CD4-positive, alpha-beta T cell treated with Interleukin-4 for 4 hours (primary cell): ENCODE measurements at regions not wholly inside any gene's neighbourhood (a gene's known extent, or its start where the extent isn't known, plus 50 kb on each side); places are given as distances from the start of the nearest gene placed in this dataset.

Experiments
- DNase-seq: peaks from one replicate; pipeline ENCODE4 v3.0.0-alpha.2; 2020

DNA sequence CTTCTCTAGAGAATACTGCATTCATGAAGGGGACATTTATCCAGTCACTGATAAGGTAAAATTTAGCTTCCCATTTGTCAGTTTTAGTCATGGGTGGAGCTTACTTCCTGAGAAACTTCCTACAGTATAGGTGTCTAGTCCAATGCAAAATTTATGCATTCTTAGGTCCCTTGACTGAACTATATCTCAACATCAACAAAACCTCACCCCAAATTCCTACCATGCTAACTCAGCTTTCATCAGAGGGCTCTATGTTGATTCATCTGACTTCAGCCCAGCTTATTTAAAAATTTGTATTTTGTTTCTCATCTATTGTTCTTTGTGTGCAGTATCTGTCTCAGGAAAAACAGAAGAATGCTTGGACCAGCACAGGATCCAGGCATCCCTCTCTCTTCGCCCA, 296.4 kb upstream of the ACVR2A start:
- no peak for DNase-seq

DNA sequence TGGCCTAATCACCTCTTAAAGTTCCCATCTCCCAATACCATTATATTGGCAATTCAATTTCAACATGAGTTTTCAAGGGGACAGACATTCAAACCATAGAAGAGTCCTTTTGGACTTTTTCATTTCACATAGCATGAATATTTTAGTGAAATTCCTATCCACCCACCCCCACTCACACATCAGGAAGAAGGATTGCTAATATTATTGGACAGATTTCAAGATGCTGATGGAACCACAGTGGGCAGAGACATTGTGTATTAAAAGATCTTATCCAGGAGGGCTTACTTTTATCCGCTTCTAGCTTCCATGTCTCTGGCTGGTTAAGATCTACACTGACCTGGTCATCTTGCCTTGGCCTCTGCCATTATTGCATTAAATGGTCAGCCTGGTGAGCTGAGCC, 297.4 kb upstream of the ACVR2A start:
- no peak for DNase-seq

DNA sequence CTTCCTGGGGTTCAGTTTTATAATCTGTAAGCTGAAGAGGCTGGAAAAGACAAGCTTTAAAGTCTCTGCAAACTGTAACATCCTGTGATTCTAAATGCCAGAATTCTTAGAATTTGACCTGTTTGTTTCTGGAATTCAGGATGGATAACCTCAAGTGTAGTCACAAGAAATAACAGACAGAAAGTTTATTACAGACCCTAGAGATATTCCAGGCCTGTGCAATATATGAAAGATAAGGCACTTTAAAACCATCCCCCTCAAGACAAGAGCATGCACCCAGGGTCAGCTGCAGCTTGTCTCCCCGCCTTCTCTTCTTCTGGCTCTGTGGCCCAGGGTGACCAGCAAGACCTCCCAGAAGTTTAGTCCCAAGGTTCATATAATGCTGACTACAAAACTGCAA, 298.7 kb upstream of the ACVR2A start:
- no peak for DNase-seq

DNA sequence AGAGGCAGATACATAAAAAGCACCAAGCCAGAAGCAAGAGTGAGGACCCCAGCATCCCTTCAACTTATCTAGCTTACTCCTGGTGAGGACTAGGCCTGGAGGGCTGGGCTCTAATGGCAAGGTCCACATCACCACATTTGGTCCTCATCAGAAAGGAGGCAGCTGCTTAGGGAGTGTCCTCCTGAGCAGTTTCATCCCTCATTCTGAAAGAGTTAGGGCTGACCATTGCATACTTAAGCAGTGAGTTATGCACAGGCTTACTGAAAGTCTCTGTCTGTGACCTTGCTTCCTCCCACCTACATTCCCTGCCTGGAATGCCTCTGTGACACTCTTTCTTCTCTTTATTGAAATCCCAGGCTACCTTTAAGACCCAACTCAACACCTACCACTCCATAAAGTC, 301.8 kb upstream of the ACVR2A start:
- DNase-seq, result no peak

DNA sequence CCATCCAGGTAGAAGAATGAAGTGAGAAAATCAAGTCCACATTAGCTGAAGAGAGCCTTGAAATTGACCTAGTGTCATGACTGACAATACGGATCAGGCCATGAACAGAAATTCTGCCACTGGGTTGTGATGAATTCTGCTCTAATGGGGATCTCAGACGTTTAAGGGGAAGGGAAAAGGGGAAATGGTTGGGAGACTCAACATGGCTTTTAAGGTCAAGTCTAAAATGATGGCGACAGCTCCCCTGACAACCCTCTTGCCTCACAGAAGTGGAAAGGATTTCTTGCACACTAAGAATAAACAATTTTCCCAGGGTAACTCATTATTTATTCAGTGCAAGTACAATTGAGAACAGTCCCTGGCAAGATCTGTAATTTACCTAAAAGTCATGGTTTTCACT, 302.5 kb upstream of the ACVR2A start:
- DNase-seq, result no peak

DNA sequence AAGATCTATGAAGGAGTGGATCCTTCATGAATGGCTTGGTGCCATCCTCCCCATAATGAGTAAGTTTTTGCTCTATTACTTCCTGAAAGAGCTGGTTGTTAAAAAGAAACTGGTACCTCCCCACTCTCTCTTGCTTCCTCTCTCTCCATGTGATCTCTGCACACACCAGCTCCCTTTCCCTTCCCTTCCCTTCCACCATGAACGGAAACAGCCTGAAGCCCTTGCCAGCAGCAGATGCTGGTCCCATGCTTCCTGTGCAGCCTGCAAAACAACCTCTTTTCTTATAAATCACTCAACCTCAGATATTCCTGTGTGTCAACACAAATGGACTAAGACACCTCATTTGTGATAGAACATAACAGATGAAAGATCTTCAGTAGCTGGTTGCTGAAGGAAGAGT, 303.5 kb upstream of the ACVR2A start:
- no peak for DNase-seq

DNA sequence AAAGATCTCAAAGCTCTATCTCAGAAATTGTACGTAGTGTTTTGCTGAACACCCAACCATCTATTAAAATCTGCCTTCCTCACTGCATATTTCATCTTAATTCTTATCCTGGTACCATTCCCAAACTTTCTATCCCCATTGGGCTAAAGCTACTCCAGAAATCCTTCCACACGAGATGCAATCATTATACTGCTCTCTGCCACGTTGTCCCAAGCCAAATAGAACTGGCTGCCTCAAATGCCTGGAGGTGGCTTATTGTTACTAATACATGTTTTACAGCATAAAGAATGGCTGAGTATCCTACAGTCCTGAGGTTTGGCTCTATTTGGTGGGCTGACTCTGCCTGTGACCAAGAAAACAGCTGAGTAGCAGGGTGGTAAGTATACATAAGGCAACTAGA, 306.0 kb upstream of the ACVR2A start:
- DNase-seq, result no peak

DNA sequence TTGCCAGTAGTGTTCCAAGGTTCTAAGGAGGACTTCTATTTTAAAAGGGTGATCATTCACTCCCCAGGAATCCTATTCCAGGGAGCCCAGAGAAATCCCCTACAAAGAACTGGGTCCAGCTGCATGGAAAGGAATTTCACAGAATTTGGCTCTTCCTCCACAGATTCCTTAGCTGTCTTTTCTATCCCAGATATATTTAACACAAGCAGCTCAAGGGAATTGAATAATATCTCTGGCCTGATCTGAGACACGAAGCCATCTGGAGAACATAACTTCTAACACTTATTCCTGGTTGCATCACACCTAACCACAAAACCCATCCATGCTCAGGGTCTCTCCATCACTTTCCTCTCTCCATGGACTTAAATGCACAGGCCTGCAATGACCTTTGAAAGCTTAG, 306.7 kb upstream of the ACVR2A start:
- no peak for DNase-seq

DNA sequence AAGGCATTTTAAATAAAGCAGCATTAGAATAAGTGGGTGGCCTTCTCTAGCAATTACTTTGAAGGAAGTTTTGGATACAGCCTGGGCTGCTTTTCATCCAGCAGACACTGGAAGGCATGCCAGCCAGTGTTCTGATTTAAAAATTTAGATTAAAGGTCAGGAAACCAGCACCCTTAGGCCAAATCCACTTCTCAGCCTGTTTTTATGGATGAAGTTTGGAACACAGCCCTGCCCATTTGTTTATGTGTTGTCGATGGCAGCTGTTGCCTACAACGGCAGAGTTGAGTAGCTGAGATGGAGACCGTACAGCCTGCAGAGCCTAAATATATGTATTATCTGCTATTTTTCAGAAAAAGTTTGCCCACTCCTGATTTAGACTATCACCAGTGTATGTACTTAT, 313.6 kb upstream of the ACVR2A start:
- no peak for DNase-seq

DNA sequence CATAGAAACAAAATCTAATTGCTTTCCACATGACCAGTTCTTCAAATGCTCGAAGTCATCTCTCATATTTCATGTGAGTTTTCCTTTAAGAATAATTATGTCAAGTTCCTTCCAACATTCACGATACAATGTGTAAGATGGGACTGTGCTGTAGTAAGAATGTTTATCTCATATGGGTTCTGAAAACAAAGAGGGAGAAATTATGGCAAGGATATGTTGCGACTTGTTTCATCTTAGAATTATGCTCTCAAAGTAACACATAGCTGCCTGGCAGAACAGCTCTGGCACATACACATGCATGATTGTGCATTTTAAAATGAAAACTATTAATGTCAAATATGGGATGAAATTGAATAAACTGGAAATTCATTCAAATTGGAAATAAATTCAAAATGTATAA, 314.8 kb upstream of the ACVR2A start:
- no peak for DNase-seq

DNA sequence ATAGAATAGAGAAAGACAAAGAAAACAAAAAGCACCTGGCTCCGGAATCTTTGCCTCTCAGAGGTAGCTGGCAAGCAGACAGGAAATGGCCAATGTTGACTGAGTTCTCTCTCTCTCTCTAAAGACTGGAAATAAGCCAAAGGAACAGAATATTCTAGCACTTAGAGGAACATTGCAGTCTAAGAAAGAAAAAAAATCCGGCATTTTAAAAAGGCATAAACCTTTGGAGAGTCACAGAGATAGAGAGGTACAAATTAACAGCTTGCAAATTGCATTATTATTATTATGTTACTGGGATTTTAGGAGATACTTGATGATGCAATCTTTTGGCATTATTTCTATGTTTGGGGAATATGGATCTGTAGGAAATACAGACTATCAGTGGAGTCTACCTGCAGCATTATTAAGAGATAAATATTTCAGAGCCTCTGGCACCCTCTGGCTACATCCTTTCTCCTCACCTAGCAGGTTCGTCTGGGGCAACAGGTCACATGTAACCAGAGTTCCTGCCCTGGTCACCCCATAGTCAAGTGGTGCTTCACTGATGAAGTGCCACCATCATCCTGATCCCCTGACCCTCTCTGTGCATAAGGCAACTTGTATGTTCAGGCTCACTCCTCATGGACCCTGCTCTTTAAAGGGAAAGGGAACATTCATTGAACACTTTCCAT, 318.9 kb upstream of the ACVR2A start:
- no peak for DNase-seq

DNA sequence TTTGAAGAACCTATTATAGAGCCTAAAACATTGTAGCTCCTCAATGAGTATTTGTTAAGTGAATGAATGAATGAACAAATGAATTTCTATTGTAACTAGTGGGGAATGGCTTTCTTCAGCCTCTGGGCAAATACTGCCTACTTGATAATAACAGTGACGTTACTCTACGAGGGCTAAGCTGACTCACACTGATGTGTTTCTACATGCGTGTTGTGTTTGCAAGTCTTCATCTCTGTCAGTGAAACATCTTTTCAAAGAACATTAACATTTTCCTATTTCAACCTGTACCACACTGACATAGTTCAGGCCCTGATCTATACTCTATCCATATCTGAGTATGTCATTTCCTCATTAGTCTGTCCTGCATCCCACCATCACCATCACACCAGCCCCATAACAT, 319.9 kb upstream of the ACVR2A start:
- DNase-seq, result no peak

DNA sequence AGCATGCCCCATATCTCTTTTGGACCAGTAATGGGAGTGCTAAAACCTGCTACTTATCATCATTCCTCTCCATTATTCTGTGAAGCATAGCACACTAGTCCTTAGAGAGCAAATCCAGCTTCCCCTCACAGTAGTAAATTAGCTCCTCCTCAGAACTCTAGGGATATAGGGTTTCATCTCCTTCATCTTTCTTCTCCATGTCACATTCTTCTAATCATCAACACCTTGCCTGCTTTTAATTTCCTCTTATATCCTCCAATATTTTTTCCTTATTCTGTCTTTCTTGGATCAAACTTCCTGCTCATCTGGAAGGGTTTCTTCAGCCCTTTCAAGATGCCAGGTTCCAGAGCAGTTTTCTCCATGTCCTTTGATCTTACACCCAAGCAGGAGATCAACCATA, 321.4 kb upstream of the ACVR2A start:
- no peak for DNase-seq

DNA sequence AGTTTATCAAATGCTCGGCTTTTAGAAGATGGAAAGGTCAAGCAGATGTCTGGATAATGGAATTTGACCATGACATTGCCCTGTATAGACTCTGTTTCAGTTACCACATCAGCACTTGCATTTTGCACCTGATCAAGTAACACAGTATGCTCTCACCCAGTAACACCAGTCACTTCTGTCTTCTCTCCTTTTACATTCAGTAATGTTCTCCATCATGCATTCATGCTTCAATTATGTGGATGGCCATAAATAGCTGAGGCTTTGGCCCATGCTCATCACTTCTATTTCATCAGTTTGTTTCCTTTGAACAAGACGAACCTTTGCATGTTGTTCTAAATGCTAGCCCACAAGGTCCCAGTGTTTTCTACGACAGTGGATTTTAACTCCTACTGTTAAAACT, 322.9 kb upstream of the ACVR2A start:
- no peak for DNase-seq

DNA sequence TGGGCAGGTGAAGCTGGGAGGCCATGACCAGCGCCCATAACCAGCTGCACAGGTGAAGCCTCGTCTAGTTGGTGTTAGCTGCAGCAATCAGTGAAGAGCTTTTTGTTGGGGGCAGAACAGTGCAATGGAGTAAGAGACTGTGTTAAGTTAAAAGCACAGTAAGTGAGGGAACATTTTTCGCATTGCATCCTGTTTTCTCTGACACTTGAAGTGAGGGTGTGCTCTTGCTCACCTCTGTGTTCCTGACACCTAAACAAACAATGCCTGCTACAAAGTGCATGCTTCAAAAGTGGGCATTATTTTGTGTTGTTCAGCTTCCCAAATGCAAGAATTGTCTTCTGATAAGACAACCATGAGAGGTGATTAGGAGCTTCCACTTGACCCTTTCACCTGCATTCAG, 324.0 kb upstream of the ACVR2A start:
- no peak for DNase-seq

DNA sequence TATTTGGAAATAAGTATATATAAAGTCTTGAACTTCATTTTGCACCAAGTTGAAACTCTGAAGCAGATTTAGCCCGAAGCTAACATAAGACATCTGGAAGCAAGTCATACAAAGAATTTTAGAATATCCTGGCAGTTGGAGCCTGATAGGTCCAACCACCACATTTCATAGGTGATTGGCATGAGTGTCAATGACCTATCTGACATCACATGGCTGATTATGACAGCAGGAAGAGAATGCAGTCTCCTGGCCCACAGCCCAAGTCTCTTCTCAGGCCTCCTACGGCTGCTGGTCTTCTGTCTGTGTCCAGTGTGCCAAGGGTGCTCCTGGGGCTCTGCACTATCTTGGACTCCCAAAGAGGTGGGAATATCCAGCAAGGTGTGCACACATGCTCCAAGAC, 325.7 kb upstream of the ACVR2A start:
- no peak for DNase-seq

DNA sequence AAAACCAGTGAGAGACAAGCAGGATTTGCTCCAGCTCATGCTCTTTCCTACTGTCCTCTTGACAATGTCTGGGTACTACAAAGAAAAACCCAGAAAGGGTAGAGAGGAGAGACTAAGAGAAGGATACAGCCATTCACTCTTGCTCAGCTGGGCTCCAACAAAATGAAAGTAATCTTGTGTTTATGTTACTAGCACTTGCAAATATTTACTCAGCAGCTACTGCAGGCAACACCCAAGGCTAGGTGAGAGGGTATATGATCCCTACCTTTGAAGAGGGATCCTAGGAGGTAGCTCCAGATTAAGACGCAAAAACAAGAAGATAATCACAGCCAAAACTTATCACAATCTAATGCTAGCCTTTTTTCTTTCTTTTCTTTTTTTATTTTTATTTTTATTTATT, 329.6 kb upstream of the ACVR2A start:
- DNase-seq, result no peak

DNA sequence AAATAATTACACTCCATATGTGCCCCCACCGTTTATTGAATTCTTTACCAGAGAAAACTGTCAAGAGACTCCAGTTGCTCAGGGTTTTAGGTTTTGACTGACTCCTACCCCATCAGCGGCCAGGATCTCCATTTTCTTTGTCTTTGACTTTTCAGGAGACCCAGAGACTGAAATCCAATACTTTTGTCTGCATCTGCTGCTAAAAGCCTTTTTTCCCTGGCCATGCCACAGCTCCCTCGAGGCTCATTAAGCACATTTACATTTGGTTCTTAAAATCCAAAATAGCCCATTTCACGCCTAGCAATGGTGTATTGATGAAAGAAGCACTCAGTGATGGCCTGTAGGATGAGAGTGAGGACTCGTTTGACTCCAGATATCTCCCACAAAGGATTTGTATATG, 332.6 kb upstream of the ACVR2A start:
- DNase-seq, result no peak

DNA sequence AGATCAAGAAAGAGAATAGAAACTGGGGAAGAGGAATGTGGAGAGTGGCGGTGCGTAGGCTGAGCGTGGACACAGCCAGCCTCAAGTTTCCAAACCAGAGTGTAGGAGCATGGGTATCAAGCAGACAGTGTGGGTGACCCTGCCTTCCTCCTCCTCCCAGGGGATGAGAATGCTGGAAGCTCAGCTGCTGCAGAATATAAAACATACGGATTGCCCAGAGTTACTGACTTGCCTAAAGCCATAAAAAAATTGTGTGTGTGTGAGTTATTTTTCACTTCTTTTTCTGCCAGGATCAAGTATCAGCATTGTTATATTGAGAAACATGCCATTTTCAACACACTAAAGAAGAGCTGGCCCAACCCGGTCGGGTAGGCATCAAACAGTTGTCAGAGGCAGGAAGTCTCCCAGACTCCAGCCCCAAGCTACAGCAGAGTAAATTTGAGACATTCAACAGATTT, 333.3 kb upstream of the ACVR2A start:
- DNase-seq, result no peak

DNA sequence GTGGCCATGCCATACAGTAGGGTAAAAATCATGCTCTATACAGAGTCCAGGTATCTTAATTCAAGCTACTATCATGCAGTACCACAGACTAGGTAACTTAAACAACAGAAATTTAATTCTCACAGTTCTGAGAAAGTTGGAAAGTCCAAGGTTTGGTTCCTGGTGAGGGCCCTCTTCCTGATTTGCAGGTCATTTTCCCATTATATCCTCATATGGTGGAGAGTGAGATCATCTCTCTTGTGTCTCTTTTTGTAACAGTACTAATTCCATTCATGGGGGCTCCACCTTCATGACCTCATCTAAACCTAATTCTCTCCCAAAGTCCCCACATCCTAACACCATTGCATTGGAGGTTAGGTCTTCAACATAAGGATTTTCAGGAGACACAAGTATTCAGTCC, 335.0 kb upstream of the ACVR2A start:
- DNase-seq, result no peak

DNA sequence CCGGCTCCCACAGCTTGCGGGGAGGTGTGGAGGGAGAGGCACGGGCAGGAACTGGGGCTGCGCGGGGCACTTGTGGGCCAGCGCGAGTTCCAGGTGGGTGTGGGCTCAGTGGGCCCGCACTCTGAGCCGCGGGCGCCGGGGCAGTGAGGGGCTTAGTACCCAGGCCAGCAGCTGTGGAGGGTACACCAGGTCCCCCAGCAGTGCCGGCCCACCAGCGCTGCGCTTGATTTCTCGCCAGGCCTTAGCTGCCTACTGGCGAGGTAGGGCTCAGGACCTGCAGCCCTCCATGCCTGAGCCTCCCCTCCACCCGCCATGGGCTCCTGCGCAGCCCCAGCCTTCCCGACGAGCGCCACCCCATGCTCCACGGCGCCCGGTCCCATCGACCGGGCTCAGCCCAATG, 337.9 kb upstream of the ACVR2A start:
- DNase-seq, result no peak

DNA sequence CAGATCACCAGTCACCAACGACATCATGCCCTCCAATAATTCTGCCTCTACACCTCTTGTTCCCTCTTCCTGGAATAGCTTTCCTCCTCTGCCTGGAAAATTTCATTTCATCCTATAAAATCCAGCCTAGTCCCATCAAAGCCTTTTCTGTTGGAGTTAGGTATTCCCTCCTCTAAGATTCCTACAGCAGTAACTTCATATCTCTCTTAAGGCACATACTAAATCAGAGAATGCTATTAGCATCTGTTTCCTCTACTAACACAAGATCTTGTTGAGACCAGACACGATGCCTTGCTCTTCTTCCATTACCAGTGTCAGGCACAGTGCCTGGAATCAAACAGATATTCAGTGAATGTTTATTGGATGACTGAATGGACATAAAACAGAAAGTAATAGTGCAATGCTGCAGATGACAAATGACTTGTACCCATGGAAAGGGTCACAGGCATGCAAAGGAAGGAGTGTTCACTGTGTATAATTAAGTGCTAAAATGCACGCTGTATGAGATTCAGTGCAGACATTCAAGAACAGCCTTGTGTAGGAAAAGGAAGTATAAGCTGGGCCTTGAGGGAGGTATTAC, 342.0 kb upstream of the ACVR2A start:
- no peak for DNase-seq

DNA sequence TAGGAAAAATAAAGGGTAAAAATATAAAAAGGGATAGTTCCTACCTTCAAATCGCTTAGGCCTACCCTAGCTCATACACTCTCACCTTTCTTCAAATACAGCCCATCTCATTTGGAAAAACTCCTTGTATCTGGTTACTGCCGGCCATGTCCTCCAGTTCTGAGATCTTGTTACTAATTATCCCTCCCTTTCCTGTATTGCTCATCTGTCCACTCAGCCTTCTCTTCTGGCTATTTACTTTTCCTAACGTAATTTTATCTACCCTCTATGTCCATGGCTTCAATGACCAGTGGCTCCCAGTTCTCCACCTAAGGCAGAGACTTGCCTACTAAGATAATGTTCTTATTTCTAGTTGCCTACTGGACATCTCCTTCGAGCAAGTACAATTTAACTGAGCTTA, 342.9 kb upstream of the ACVR2A start:
- no peak for DNase-seq

DNA sequence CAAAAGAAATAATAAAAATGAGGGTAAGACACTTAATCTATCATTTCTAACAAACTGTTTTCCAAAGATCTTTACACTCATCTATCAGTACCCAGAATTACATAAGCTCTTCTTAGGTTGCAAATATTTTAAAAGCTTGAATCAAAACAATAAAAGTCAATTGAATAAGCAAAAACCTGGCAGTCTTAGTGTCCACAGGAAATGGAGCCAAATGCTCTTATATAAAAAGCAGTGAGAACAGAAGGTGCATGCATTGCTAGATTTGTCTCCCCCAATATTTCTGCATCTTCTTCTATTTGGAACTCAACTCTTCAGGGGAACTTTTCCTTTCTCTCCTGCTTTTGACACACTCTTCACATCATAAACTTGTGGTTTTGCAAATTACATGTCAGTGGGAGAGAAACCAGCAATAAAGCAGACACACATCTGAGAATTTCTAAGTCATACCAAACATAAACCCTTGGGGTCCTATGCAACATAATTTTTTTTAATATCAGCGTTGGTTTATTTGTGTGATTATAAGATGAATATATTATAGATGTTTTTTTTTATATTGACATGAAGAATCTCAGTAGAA, 343.9 kb upstream of the ACVR2A start:
- no peak for DNase-seq

DNA sequence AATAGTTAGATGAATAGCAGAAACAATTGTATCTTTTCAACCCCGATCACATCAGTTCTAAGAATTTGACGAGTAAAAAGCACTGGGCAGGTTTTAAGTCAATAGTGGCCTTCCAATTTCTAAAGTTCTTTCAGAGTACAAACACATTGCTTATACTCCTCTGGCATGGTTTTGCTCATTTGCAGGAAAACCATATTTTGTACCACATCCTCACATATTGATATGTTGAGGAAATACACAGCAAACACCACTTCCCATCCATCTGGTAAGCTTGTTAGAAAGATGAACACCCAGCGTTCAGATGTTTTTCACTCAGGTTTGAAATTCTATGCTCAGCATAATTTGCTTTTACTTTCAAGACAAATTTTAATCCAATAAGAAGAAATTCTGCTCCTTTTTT, 344.6 kb upstream of the ACVR2A start:
- DNase-seq, result peak; percentile 14
